ENCODE measurements at regions not wholly inside any gene's neighbourhood (a gene's known extent, or its start where the extent isn't known, plus 50 kb on each side); places are given as distances from the start of the nearest gene placed in this dataset.

DNA sequence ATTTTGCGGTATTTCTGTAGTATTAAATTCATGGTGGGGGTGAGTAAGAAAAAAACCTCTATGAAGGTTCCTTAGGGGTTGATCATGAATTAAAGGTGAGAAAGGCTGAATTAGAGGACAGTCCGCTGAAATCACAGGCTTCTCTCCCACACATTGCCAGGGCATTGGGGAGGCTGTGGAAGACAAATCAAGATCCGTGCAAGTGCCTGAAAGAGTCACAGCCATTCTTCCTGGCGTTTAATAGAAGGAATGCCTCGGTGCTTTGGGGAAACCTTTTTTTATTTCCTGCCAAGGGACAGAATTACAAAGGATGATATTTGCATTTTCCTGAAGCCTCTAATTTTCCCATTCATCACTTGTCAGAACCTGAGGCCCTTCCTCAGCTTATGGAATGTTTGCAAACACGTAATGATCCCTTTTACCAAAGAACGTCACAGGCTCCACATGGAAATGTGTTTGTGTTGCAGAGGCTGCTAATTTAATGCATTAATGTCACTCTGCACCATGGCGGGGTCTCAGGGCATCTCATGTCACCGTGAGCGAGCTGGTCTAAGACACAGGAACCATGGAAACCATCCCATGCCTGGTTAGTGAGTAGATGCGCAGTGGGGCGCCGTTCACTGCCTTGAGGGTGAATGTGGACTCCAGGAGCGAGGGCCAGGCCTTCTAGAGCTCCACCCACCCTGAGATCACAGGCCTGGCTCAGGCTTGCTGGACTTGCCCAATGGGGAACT is 185.9 kb upstream of the SULF2 start:
- H3K27ac ChIP-seq (ENCODE audit: low read length): no peak overlapping the region
- no peaks in the 10 kb centered on the region for H4K20me1 ChIP-seq (ENCODE audit: insufficient read depth, low read length)
- no peaks in the 10 kb centered on the region for H3K4me1 ChIP-seq (ENCODE audit: low read length)
- no peak overlapping the region for H3K4me2 ChIP-seq (ENCODE audit: low read length)
- no peaks in the 10 kb centered on the region for H3K79me2 ChIP-seq (ENCODE audit: low read length)
- no peak for TF ChIP-seq EZH2phosphoT487 (IDR thresholded peaks at IDR 0.05; ENCODE audit: low read depth)
- TF ChIP-seq, protein P1, sequence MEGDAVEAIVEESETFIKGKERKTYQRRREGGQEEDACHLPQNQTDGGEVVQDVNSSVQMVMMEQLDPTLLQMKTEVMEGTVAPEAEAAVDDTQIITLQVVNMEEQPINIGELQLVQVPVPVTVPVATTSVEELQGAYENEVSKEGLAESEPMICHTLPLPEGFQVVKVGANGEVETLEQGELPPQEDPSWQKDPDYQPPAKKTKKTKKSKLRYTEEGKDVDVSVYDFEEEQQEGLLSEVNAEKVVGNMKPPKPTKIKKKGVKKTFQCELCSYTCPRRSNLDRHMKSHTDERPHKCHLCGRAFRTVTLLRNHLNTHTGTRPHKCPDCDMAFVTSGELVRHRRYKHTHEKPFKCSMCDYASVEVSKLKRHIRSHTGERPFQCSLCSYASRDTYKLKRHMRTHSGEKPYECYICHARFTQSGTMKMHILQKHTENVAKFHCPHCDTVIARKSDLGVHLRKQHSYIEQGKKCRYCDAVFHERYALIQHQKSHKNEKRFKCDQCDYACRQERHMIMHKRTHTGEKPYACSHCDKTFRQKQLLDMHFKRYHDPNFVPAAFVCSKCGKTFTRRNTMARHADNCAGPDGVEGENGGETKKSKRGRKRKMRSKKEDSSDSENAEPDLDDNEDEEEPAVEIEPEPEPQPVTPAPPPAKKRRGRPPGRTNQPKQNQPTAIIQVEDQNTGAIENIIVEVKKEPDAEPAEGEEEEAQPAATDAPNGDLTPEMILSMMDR (IDR thresholded peaks at IDR 0.05; ENCODE audit: low read depth, low read length): no peak
- H3K27me3 ChIP-seq (ENCODE audit: low read depth, low read length): peaks cover 13% of the 10 kb centered on the region
- H3K36me3 ChIP-seq (replicated peaks; ENCODE audit: low read depth, low read length): no peaks in the 10 kb centered on the region
- H3K9me3 ChIP-seq (ENCODE audit: insufficient read depth, low read length): no peaks in the 10 kb centered on the region
- no peak overlapping the region for H3K9ac ChIP-seq (ENCODE audit: low read length)
- H3K4me3 ChIP-seq (ENCODE audit: low read length): no peak overlapping the region
- H2AFZ ChIP-seq (ENCODE audit: low read depth, low read length): no peak overlapping the region

- TF ChIP-seq, protein P1 (IDR thresholded peaks at IDR 0.05; ENCODE audit: low read depth, low read length): no peak
- TF ChIP-seq EZH2phosphoT487 (IDR thresholded peaks at IDR 0.05; ENCODE audit: low read depth): no peak
- H3K27ac ChIP-seq (ENCODE audit: low read length): no peak overlapping the region
These were observed 185.1 kb upstream of the SULF2 start for GRCh38 chr20:47970282-47970903.

DNA sequence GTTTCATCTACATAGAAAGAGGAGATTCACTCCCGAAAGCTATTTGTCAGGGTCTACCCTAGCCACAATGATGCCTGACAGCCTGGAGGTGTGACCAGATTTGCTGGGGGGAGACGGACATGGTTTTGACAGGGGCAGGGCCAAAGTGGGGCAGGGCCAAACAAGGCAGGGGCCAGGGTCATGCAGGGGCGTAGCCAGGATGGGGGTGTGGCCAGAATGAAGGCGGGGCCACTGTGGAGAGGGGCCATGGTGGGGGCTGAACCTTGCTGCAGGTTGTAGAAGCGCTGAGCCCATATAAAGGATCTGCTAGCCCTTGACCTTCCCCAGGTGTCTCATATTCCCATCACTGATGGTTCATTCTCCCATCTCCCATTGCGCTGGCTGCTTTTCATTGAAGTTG is 184.1 kb upstream of the SULF2 start:
- H3K36me3 ChIP-seq (replicated peaks; ENCODE audit: low read depth, low read length): no peaks in the 10 kb centered on the region
- TF ChIP-seq, protein P1 (IDR thresholded peaks at IDR 0.05; ENCODE audit: low read depth, low read length): no peak
- no peak for TF ChIP-seq EZH2phosphoT487 (IDR thresholded peaks at IDR 0.05; ENCODE audit: low read depth)
- no peak overlapping the region for H3K9ac ChIP-seq (ENCODE audit: low read length)
- no peak overlapping the region for H3K4me3 ChIP-seq (ENCODE audit: low read length)
- H4K20me1 ChIP-seq (ENCODE audit: insufficient read depth, low read length): no peaks in the 10 kb centered on the region
- H3K27me3 ChIP-seq (ENCODE audit: low read depth, low read length): peaks cover 24% of the 10 kb centered on the region
- no peaks in the 10 kb centered on the region for H3K79me2 ChIP-seq (ENCODE audit: low read length)
- H3K27ac ChIP-seq (ENCODE audit: low read length): no peak overlapping the region
- H2AFZ ChIP-seq (ENCODE audit: low read depth, low read length): no peak overlapping the region
- H3K4me1 ChIP-seq (ENCODE audit: low read length): no peaks in the 10 kb centered on the region
- no peaks in the 10 kb centered on the region for H3K9me3 ChIP-seq (ENCODE audit: insufficient read depth, low read length)
- no peak overlapping the region for H3K4me2 ChIP-seq (ENCODE audit: low read length)

More at GRCh38 chr20:47970282-47970903, 185.1 kb upstream of the SULF2 start:
- Histone ChIP-seq H3K4me2 (ENCODE audit: low read length) (no peak overlapping the region), H3K9ac (ENCODE audit: low read length) (no peak overlapping the region), H3K9me3 (ENCODE audit: insufficient read depth, low read length) (no peaks in the 10 kb centered on the region), H4K20me1 (ENCODE audit: insufficient read depth, low read length) (no peaks in the 10 kb centered on the region), H2AFZ (ENCODE audit: low read depth, low read length) (no peak overlapping the region), H3K79me2 (ENCODE audit: low read length) (no peaks in the 10 kb centered on the region), H3K27me3 (ENCODE audit: low read depth, low read length) (peaks cover 21% of the 10 kb centered on the region), H3K4me1 (ENCODE audit: low read length) (no peaks in the 10 kb centered on the region), H3K36me3 (replicated peaks; ENCODE audit: low read depth, low read length) (no peaks in the 10 kb centered on the region), H3K4me3 (ENCODE audit: low read length) (no peak overlapping the region)

DNA sequence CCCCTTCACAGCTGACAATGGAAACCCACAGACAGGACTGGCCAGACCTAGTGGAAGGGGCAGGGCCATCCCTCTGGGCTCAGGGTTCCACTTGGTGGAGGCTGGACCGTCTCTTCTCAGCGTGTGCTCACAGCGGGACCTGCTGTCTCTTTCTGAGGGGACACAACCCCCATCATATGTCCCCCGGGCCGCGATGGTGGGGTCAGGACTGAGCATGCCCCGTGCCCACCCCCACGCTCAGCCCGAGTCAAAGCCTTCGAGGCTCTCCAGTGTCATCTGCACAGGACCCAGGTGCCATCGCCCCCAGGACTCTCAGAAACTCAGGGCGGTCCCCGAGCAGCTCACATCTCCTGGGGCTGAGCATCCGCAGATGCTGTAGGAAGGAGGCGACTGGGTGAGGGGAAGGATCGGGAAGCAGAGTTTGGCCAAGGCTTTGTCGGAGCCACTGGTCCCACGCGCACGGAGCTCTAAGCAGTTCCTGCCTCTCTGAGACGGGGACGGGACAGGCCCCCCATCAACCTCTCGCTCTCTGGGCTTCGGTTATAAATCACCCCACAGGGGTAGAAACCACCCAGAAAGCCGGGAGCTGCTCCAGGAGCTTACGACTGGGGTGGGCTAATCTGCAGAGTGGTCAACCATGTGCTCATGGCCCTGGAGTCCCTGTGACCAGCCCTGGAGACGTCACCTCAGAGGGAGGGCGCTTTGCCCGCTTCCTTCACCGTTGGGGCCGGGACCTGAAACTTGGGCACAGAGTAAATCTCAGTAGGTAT is 183.4 kb upstream of the SULF2 start:
- no peaks in the 10 kb centered on the region for H4K20me1 ChIP-seq (ENCODE audit: insufficient read depth, low read length)
- no peak overlapping the region for H3K4me2 ChIP-seq (ENCODE audit: low read length)
- TF ChIP-seq, protein P1 (IDR thresholded peaks at IDR 0.05; ENCODE audit: low read depth, low read length): no peak
- TF ChIP-seq EZH2phosphoT487 (IDR thresholded peaks at IDR 0.05; ENCODE audit: low read depth): no peak
- H3K9me3 ChIP-seq (ENCODE audit: insufficient read depth, low read length): no peaks in the 10 kb centered on the region
- no peaks in the 10 kb centered on the region for H3K4me1 ChIP-seq (ENCODE audit: low read length)
- no peaks in the 10 kb centered on the region for H3K36me3 ChIP-seq (replicated peaks; ENCODE audit: low read depth, low read length)
- peaks cover 29% of the 10 kb centered on the region for H3K27me3 ChIP-seq (ENCODE audit: low read depth, low read length)
- H3K27ac ChIP-seq (ENCODE audit: low read length): no peak overlapping the region
- H3K4me3 ChIP-seq (ENCODE audit: low read length): no peak overlapping the region
- no peak overlapping the region for H2AFZ ChIP-seq (ENCODE audit: low read depth, low read length)
- no peak overlapping the region for H3K9ac ChIP-seq (ENCODE audit: low read length)
- no peaks in the 10 kb centered on the region for H3K79me2 ChIP-seq (ENCODE audit: low read length)
